IMR-90 (cell line): ENCODE measurements at regions not wholly inside any gene's neighbourhood (a gene's known extent, or its start where the extent isn't known, plus 50 kb on each side); places are given as distances from the start of the nearest gene placed in this dataset.
A peak's percentile ranks its signal among the peaks of the same experiment; 100 is the strongest.

Experiments used
- ATAC-seq: fragments of 200-7000 bp; cut with Tn5 transposase; 2 replicates; pipeline ENCODE4 v1.9.1; 2020; ENCODE audit warnings: low read depth, mild to moderate bottlenecking, moderate library complexity
- BruUV-seq: library from RNA; stranded (reverse); fragments of 400-500 nt; replicated peaks from 2 replicates; lab custom pipeline; 2021; lab: Mats Ljungman, UMichigan
- CTCF ChIA-PET: fragments of 300-600 bp; formaldehyde crosslinking; extraction: SDS; loops from one replicate; lab custom pipeline; 2021; ENCODE audit warnings: antibody characterized with exemption; lab: Yijun Ruan, JAX
- POLR2A ChIA-PET: fragments of 300-600 bp; sonication (Branson Sonifier 250); formaldehyde crosslinking; loops from one replicate; lab custom pipeline; 2022; ENCODE audit warnings: antibody characterized with exemption; ENCODE audit not compliant: unreplicated experiment; lab: Charles Lee
- DNase-seq: peaks from one replicate; pipeline ENCODE4 v3.0.0; 2013
- H2AFZ ChIP-seq: replicated peaks from 2 replicates; pipeline ENCODE3; 2013; ENCODE audit warnings: low read length, mild to moderate bottlenecking; ENCODE audit not compliant: poor library complexity
- H2AK5ac ChIP-seq: 2 replicates; pipeline ENCODE4 v1.6.1; 2013; ENCODE audit warnings: low read depth, low read length, inconsistent platforms
- H2AK9ac ChIP-seq: replicated peaks from 2 replicates; pipeline ENCODE3; 2013; ENCODE audit warnings: mild to moderate bottlenecking, low read depth, low read length, moderate library complexity; ENCODE audit not compliant: poor library complexity
- H2BK120ac ChIP-seq: 2 replicates; pipeline ENCODE4 v1.6.1; 2013; ENCODE audit warnings: low read depth, low read length, inconsistent platforms
- H2BK15ac ChIP-seq: 3 replicates; pipeline ENCODE4 v1.6.1; 2013; ENCODE audit warnings: low read depth, low read length, inconsistent platforms
- H2BK20ac ChIP-seq: 2 replicates; pipeline ENCODE4 v1.6.1; 2013; ENCODE audit warnings: low read depth, mild to moderate bottlenecking, inconsistent platforms, low read length, moderate library complexity
- H2BK5ac ChIP-seq: 2 replicates; pipeline ENCODE4 v1.6.1; 2013; ENCODE audit warnings: mild to moderate bottlenecking, low read depth, low read length, inconsistent platforms; ENCODE audit not compliant: poor library complexity, severe bottlenecking
- H3K14ac ChIP-seq: replicated peaks from 2 replicates; pipeline ENCODE4 v1.6.1; 2013; ENCODE audit warnings: low read depth, low read length, inconsistent platforms
- H3K18ac ChIP-seq: 2 replicates; pipeline ENCODE4 v1.6.1; 2013; ENCODE audit warnings: low read depth, low read length, control low read depth
- H3K23ac ChIP-seq: 2 replicates; pipeline ENCODE4 v1.6.1; 2013; ENCODE audit warnings: low read depth, low read length, inconsistent platforms
- H3K27ac ChIP-seq: 2 replicates; pipeline ENCODE4 v1.5.1; 2013; ENCODE audit warnings: mild to moderate bottlenecking, control low read depth, low read length; ENCODE audit not compliant: insufficient read depth
- H3K27me3 ChIP-seq: 2 replicates; pipeline ENCODE4 v1.6.1; 2013; ENCODE audit warnings: low read length; ENCODE audit not compliant: control insufficient read depth, insufficient read depth
- H3K36me3 ChIP-seq: 2 replicates; pipeline ENCODE4 v1.6.1; 2013; ENCODE audit warnings: low read length, mixed read lengths; ENCODE audit not compliant: control insufficient read depth, insufficient read depth
- H3K4ac ChIP-seq: 2 replicates; pipeline ENCODE4 v1.6.1; 2013; ENCODE audit warnings: low read depth, low read length, inconsistent platforms
- H3K4me1 ChIP-seq: 2 replicates; pipeline ENCODE4 v1.6.1; 2013; ENCODE audit warnings: low read length, mixed read lengths; ENCODE audit not compliant: control insufficient read depth, insufficient read depth
- H3K4me2 ChIP-seq: 2 replicates; pipeline ENCODE4 v1.6.1; 2013; ENCODE audit warnings: low read depth, mild to moderate bottlenecking, control low read depth, low read length, moderate library complexity
- H3K4me3 ChIP-seq: 2 replicates; pipeline ENCODE4 v1.5.1; 2013; ENCODE audit warnings: low read depth, mild to moderate bottlenecking, control low read depth, low read length, moderate library complexity; ENCODE audit not compliant: insufficient read depth
- H3K56ac ChIP-seq: 2 replicates; pipeline ENCODE4 v1.6.1; 2013; ENCODE audit warnings: low read length, inconsistent platforms; ENCODE audit not compliant: insufficient read depth; ENCODE audit errors: extremely low read depth
- H3K79me1 ChIP-seq, 2 experiments: 2 replicates each; pipeline ENCODE4 v1.6.1; 2013; ENCODE audit warnings: low read length in 2 of 2, inconsistent platforms in 1 of 2, low read depth in 1 of 2
- H3K9ac ChIP-seq: 2 replicates; pipeline ENCODE4 v1.6.1; 2013; ENCODE audit warnings: low read depth, low read length, control low read depth
- H3K9me1 ChIP-seq: 2 replicates; pipeline ENCODE4 v1.6.1; 2013; ENCODE audit warnings: low read length, inconsistent platforms; ENCODE audit not compliant: insufficient read depth
- H3K9me3 ChIP-seq: 2 replicates; pipeline ENCODE4 v1.6.1; 2013; ENCODE audit warnings: low read length; ENCODE audit not compliant: control insufficient read depth, insufficient read depth
- H4K20me1 ChIP-seq: 2 replicates; pipeline ENCODE4 v1.6.1; 2013; ENCODE audit warnings: low read length, inconsistent platforms; ENCODE audit not compliant: insufficient read depth
- H4K5ac ChIP-seq: 2 replicates; pipeline ENCODE4 v1.6.1; 2013; ENCODE audit warnings: mild to moderate bottlenecking, low read depth, low read length, control low read depth
- H4K8ac ChIP-seq, 2 experiments: 2 replicates each; pipeline ENCODE4 v1.6.1; 2013; ENCODE audit warnings: low read depth in 2 of 2, low read length in 2 of 2, control low read depth in 1 of 2, inconsistent platforms in 1 of 2
- H4K91ac ChIP-seq: 2 replicates; pipeline ENCODE4 v1.6.1; 2013; ENCODE audit warnings: low read depth, low read length, inconsistent platforms; ENCODE audit not compliant: insufficient read depth
- BHLHE40 ChIP-seq: fragments of 150-350 bp; IDR thresholded peaks from 2 replicates; pipeline ENCODE4 v1.6.1; 2016; ENCODE audit warnings: mild to moderate bottlenecking, low read depth, low read length
- CEBPB ChIP-seq: IDR thresholded peaks from 2 replicates; pipeline ENCODE4 v1.6.1; 2012; ENCODE audit warnings: low read depth, low read length, improper control_type of control experiment
- CHD1 ChIP-seq: IDR thresholded peaks from 2 replicates; pipeline ENCODE4 v1.6.1; 2012; ENCODE audit warnings: low read depth, low read length, improper control_type of control experiment
- FOS ChIP-seq: fragments of 150-350 bp; IDR thresholded peaks from 2 replicates; pipeline ENCODE4 v1.6.1; 2016; ENCODE audit warnings: low read depth, low read length
- MAZ ChIP-seq: IDR thresholded peaks from 2 replicates; pipeline ENCODE4 v1.6.1; 2012; ENCODE audit warnings: low read depth, mild to moderate bottlenecking, low read length, improper control_type of control experiment, moderate library complexity, borderline replicate concordance
- MXI1 ChIP-seq: IDR thresholded peaks from 2 replicates; pipeline ENCODE4 v1.6.1; 2012; ENCODE audit warnings: low read depth, mild to moderate bottlenecking, low read length, moderate library complexity, borderline replicate concordance
- NFE2L2 ChIP-seq: fragments of 150-350 bp; IDR thresholded peaks from 2 replicates; pipeline ENCODE4 v1.6.1; 2016; ENCODE audit warnings: low read depth, mild to moderate bottlenecking, low read length
- POLR2A ChIP-seq: IDR thresholded peaks from 2 replicates; pipeline ENCODE4 v1.6.1; 2012; ENCODE audit warnings: mild to moderate bottlenecking, low read depth, low read length
- RAD21 ChIP-seq: IDR thresholded peaks from 2 replicates; pipeline ENCODE4 v1.6.1; 2012; ENCODE audit warnings: low read length, improper control_type of control experiment
- RCOR1 ChIP-seq: IDR thresholded peaks from 2 replicates; pipeline ENCODE4 v1.6.1; 2012; ENCODE audit warnings: mild to moderate bottlenecking, low read length, improper control_type of control experiment; ENCODE audit not compliant: insufficient replicate concordance
- RFX5 ChIP-seq: IDR thresholded peaks from 2 replicates; pipeline ENCODE4 v1.8.0; 2012; ENCODE audit warnings: low read depth, mild to moderate bottlenecking, low read length, moderate library complexity
- SMC3 ChIP-seq: fragments of 150-350 bp; IDR thresholded peaks from 2 replicates; pipeline ENCODE4 v1.6.1; 2016; ENCODE audit warnings: low read depth, mild to moderate bottlenecking, antibody characterized with exemption, low read length, moderate library complexity
- WGBS, 2 experiments: methylation state at CpG; one replicate each; pipeline versions ENCODE4 v1.1.5 to v1.1.7; 2013; ENCODE audit warnings: missing lambda C conversion rate in 2 of 2; ENCODE audit not compliant: insufficient read length in 1 of 2; ENCODE audit errors: extremely low coverage in 2 of 2; 5-methylcytosine and 5-hydroxymethylcytosine counted together
- dilution Hi-C: fragments of 300-500 bp; cut with HindIII; formaldehyde crosslinking; loops from one replicate; pipeline ENCODE4 v1.14.3; 2018; ENCODE audit warnings: low sequenced_read_pairs; ENCODE audit not compliant: unreplicated experiment
- in situ Hi-C: fragments of 300-500 bp; cut with MboI; formaldehyde crosslinking; loops from 3 replicates; pipeline ENCODE4 v1.14.3; 2019; ENCODE audit warnings: low sequenced_read_pairs, inconsistent platforms, mixed read lengths
- intact Hi-C: fragments of 100-400 bp; cut with micrococcal nuclease; formaldehyde crosslinking; loops from 2 replicates; pipeline ENCODE4 v1.10.0; 2022
- TF ChIP-seq, protein P1 (sequence below): fragments of 150-350 bp; IDR thresholded peaks from 2 replicates; pipeline ENCODE4 v1.6.1; 2016; ENCODE audit warnings: low read depth, mild to moderate bottlenecking, low read length, moderate library complexity, borderline replicate concordance
- TF ChIP-seq, protein P2 (sequence below): conservative IDR thresholded peaks from 2 replicates; pipeline ENCODE4 v1.5.1; 2012; ENCODE audit warnings: mild to moderate bottlenecking, low read depth, low read length, improper control_type of control experiment

GRCh38 chr3:99128725-99129505 lies 227.4 kb upstream of the DCBLD2 start:
- Histone ChIP-seq H2AFZ (peak overlapping the region; percentile 18), H2BK20ac (peak overlapping the region; percentile 95), H3K4me2 (peak overlapping the region; percentile 88), H4K91ac (peak overlapping the region; percentile 89), H2BK15ac (peak overlapping the region; percentile 37; the same call in 2 of the 3 replicates), H4K5ac (peak overlapping the region; percentile 95), H4K8ac (peak overlapping the region in 1 of 2 experiments; percentile 82; a peak in 3 of 4 replicates), H3K27me3 (no peaks in the 10 kb centered on the region), H2AK9ac (no peak overlapping the region), H3K79me1 (no peaks in the 10 kb centered on the region), H3K27ac (peak overlapping the region; percentile 50; the same call in 1 of the 2 replicates), H3K36me3 (no peaks in the 10 kb centered on the region), H2AK5ac (peak overlapping the region; percentile 57; the same call in 1 of the 2 replicates), H3K9me3 (no peaks in the 10 kb centered on the region), H3K23ac (peak overlapping the region; percentile 88; the same call in 1 of the 2 replicates), H3K9me1 (peaks cover 5% of the 10 kb centered on the region), H3K9ac (no peak overlapping the region), H3K4me3 (no peak overlapping the region), H3K18ac (peak overlapping the region; percentile 96), H3K56ac (peak overlapping the region; percentile 64; the same call in 1 of the 2 replicates), H3K4me1 (peaks cover 12% of the 10 kb centered on the region), H2BK5ac (peak overlapping the region; percentile 99), H2BK120ac (peak overlapping the region; percentile 94), H4K20me1 (no peaks in the 10 kb centered on the region), H3K4ac (peak overlapping the region; percentile 94), H3K14ac (peak overlapping the region; percentile 76)
- WGBS, 2 experiments, result 0% methylated on average over 1 of the region's 4 CpGs; no CpG with 5 or more reads in 1 of the 2 experiments
- no TSS peak for BruUV-seq
- ChIA-PET CTCF (no interaction called here), POLR2A (no interaction called here)
- dilution Hi-C loops (no loop called here), intact Hi-C loops (no loop called here), in situ Hi-C loops (no loop called here)
- DNase-seq (peak; percentile 97), ATAC-seq (peak; percentile 91)
- TF ChIP-seq RCOR1 (peak; percentile 35), MAZ (no peak), RAD21 (peak; percentile 16; the same call in 1 of the 2 replicates), MXI1 (0 out of 2 replicates have a peak, but pooled peaks have one; percentile 22), BHLHE40 (0 out of 2 replicates have a peak, but pooled peaks have one; percentile 27), POLR2A (no peak; the same call in 1 of the 2 replicates), CEBPB (peak; percentile 34; the same call in 1 of the 2 replicates), NFE2L2 (peak; percentile 89), SMC3 (no peak), FOS (peak; percentile 88), RFX5 (no peak), CHD1 (no peak)
- TF ChIP-seq, protein P1, sequence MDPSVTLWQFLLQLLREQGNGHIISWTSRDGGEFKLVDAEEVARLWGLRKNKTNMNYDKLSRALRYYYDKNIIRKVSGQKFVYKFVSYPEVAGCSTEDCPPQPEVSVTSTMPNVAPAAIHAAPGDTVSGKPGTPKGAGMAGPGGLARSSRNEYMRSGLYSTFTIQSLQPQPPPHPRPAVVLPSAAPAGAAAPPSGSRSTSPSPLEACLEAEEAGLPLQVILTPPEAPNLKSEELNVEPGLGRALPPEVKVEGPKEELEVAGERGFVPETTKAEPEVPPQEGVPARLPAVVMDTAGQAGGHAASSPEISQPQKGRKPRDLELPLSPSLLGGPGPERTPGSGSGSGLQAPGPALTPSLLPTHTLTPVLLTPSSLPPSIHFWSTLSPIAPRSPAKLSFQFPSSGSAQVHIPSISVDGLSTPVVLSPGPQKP, result no peak
- TF ChIP-seq, protein P2, sequence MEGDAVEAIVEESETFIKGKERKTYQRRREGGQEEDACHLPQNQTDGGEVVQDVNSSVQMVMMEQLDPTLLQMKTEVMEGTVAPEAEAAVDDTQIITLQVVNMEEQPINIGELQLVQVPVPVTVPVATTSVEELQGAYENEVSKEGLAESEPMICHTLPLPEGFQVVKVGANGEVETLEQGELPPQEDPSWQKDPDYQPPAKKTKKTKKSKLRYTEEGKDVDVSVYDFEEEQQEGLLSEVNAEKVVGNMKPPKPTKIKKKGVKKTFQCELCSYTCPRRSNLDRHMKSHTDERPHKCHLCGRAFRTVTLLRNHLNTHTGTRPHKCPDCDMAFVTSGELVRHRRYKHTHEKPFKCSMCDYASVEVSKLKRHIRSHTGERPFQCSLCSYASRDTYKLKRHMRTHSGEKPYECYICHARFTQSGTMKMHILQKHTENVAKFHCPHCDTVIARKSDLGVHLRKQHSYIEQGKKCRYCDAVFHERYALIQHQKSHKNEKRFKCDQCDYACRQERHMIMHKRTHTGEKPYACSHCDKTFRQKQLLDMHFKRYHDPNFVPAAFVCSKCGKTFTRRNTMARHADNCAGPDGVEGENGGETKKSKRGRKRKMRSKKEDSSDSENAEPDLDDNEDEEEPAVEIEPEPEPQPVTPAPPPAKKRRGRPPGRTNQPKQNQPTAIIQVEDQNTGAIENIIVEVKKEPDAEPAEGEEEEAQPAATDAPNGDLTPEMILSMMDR, result no peak
